RWPE2 (cell line): ENCODE measurements at regions not wholly inside any gene's neighbourhood (a gene's known extent, or its start where the extent isn't known, plus 50 kb on each side); places are given as distances from the start of the nearest gene placed in this dataset.

Source experiments
- ATAC-seq: fragments of 200-7000 bp; cut with Tn5 transposase; 3 replicates; pipeline ENCODE4 v1.9.1; 2021; ENCODE audit warnings: low read depth
- DNase-seq: peaks from one replicate; pipeline ENCODE4 v3.0.0-alpha.2; 2020; ENCODE audit warnings: low spot score
- H3K27ac ChIP-seq: fragments of 450-650 bp; 2 replicates; pipeline ENCODE4 v1.5.1; 2017; ENCODE audit warnings: mild to moderate bottlenecking; ENCODE audit not compliant: poor library complexity, severe bottlenecking
- H3K27me3 ChIP-seq: fragments of 250-450 bp; sonication (Bioruptor Pico); 2 replicates; pipeline ENCODE4 v1.5.1; 2021; ENCODE audit warnings: mild to moderate bottlenecking, moderate library complexity; ENCODE audit not compliant: insufficient read depth, poor library complexity, severe bottlenecking
- H3K36me3 ChIP-seq: fragments of 250-450 bp; sonication (Bioruptor Pico); 2 replicates; pipeline ENCODE4 v1.5.1; 2020; ENCODE audit warnings: low read depth, mild to moderate bottlenecking, moderate library complexity
- H3K4me1 ChIP-seq: fragments of 250-450 bp; sonication (Bioruptor Pico); 2 replicates; pipeline ENCODE4 v1.5.1; 2021; ENCODE audit warnings: mild to moderate bottlenecking, moderate library complexity; ENCODE audit not compliant: insufficient read depth, poor library complexity, severe bottlenecking
- H3K4me3 ChIP-seq: fragments of 250-450 bp; sonication (Bioruptor Pico); 2 replicates; pipeline ENCODE4 v1.5.1; 2021; ENCODE audit warnings: mild to moderate bottlenecking, moderate library complexity; ENCODE audit not compliant: severe bottlenecking
- H3K9me3 ChIP-seq: fragments of 250-450 bp; sonication (Bioruptor Pico); 2 replicates; pipeline ENCODE4 v1.5.1; 2021; ENCODE audit warnings: mild to moderate bottlenecking, moderate library complexity; ENCODE audit not compliant: severe bottlenecking
- TF ChIP-seq, protein P1 (sequence below): fragments of 450-650 bp; IDR thresholded peaks from one replicate; pipeline ENCODE4 v1.5.1; 2017; ENCODE audit warnings: mild to moderate bottlenecking, moderate library complexity; ENCODE audit not compliant: poor library complexity, severe bottlenecking

DNA sequence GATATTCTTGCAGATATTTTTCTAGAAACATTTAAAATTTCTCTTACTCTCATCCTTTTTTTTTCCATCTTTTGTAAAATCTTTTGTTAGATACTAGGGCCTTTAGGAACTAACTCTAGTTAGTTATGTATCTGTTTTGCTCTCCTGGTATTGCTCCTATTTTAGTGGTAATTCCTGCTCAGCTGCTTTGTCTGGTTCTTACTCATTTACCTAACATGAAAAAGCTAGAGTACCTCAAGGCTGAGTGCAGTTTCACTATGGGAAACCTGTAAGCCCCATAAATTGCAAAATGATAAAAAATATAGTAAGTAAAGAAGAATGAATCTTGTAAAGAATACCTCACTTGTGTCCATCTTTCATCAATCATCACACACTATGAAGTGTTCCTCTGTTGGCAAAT lies 1602.0 kb downstream of the GRIK2 start:
- Histone ChIP-seq H3K36me3 (no peaks in the 10 kb centered on the region), H3K27ac (no peak overlapping the region), H3K4me3 (no peak overlapping the region), H3K9me3 (no peaks in the 10 kb centered on the region), H3K4me1 (no peaks in the 10 kb centered on the region), H3K27me3 (peaks cover 3% of the 10 kb centered on the region)
- DNase-seq (no peak), ATAC-seq (no peak)
- TF ChIP-seq, protein P1, sequence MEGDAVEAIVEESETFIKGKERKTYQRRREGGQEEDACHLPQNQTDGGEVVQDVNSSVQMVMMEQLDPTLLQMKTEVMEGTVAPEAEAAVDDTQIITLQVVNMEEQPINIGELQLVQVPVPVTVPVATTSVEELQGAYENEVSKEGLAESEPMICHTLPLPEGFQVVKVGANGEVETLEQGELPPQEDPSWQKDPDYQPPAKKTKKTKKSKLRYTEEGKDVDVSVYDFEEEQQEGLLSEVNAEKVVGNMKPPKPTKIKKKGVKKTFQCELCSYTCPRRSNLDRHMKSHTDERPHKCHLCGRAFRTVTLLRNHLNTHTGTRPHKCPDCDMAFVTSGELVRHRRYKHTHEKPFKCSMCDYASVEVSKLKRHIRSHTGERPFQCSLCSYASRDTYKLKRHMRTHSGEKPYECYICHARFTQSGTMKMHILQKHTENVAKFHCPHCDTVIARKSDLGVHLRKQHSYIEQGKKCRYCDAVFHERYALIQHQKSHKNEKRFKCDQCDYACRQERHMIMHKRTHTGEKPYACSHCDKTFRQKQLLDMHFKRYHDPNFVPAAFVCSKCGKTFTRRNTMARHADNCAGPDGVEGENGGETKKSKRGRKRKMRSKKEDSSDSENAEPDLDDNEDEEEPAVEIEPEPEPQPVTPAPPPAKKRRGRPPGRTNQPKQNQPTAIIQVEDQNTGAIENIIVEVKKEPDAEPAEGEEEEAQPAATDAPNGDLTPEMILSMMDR: no peak

DNA sequence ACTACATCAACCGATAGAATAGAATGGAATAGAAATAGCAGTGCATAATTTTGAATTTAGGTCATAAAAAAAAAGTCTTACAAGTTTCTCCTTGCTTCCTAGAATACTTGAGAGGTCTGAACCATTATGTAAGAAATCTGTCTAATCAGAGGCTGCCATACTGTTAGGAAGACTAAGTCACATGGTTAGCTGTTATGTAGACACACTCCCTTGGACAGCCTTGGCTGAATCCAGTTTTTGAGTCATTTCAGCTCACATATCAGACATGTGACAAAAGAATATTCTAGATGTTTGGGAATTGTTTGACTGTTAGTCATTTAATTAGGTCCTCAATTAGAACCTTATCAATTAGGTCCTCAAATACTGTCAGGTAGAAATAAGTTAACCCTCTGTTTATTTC lies 1601.4 kb downstream of the GRIK2 start:
- no peaks in the 10 kb centered on the region for H3K4me1 ChIP-seq
- peaks cover 3% of the 10 kb centered on the region for H3K27me3 ChIP-seq
- H3K9me3 ChIP-seq: no peaks in the 10 kb centered on the region
- no peak for ATAC-seq
- no peak overlapping the region for H3K27ac ChIP-seq
- H3K36me3 ChIP-seq: no peaks in the 10 kb centered on the region
- no peak overlapping the region for H3K4me3 ChIP-seq
- DNase-seq: no peak
- TF ChIP-seq, protein P1: no peak

DNA sequence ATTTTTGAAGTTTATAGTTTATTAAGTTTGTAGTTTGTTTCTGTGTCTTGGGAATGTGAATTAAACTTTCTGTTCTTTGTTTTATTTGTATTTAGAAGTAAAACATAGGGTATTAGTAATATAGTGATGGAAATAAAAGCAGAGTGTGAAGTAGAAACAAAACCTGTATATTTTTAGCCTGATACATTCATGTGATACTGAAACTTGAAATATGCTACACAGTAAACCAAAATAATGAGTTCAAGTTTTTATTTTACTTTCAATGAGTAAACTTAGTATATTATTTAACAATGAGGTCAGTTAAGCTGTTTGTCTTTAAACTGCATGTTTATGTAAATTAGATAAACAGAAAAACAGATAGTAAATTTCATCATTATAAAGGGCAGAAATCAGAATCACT lies 1592.6 kb downstream of the GRIK2 start:
- TF ChIP-seq, protein P1: no peak
- ATAC-seq: no peak
- no peak for DNase-seq
- no peaks in the 10 kb centered on the region for H3K36me3 ChIP-seq
- no peak overlapping the region for H3K4me3 ChIP-seq
- no peaks in the 10 kb centered on the region for H3K9me3 ChIP-seq
- peaks cover 3% of the 10 kb centered on the region for H3K27me3 ChIP-seq
- no peak overlapping the region for H3K27ac ChIP-seq
- H3K4me1 ChIP-seq: no peaks in the 10 kb centered on the region

DNA sequence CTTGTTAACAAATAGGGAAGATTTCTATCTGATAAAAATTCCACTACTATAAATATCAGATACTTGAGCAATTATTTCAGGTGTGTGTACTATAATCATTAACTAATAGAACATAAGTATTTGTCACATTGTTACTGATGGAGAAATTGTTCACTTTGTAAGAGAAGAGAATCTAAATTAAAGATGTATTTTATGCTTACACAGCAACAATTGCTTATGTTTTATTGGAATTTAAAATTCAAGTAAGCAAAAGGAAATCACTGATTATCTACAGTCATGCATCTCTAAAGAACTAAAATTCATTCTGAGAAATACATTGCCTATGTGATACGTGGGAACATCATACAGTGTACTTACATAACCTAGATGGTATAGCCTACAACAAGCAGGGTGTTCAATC lies 1590.8 kb downstream of the GRIK2 start:
- Histone ChIP-seq H3K27ac (no peak overlapping the region), H3K9me3 (no peaks in the 10 kb centered on the region), H3K36me3 (no peaks in the 10 kb centered on the region), H3K27me3 (peaks cover 3% of the 10 kb centered on the region), H3K4me1 (no peaks in the 10 kb centered on the region), H3K4me3 (no peak overlapping the region)
- ATAC-seq (no peak), DNase-seq (no peak)
- TF ChIP-seq, protein P1: no peak

GRCh38 chr6:102981490-102982015 lies 1588.0 kb downstream of the GRIK2 start:
- no peak for ATAC-seq
- Histone ChIP-seq H3K27me3 (peaks cover 3% of the 10 kb centered on the region), H3K4me3 (no peak overlapping the region), H3K27ac (no peak overlapping the region), H3K36me3 (no peaks in the 10 kb centered on the region), H3K9me3 (no peaks in the 10 kb centered on the region), H3K4me1 (no peaks in the 10 kb centered on the region)
- TF ChIP-seq, protein P1: no peak
- DNase-seq: no peak
